ENCODE measurements at regions not wholly inside any gene's neighbourhood (a gene's known extent, or its start where the extent isn't known, plus 50 kb on each side); places are given as distances from the start of the nearest gene placed in this dataset.

DNA sequence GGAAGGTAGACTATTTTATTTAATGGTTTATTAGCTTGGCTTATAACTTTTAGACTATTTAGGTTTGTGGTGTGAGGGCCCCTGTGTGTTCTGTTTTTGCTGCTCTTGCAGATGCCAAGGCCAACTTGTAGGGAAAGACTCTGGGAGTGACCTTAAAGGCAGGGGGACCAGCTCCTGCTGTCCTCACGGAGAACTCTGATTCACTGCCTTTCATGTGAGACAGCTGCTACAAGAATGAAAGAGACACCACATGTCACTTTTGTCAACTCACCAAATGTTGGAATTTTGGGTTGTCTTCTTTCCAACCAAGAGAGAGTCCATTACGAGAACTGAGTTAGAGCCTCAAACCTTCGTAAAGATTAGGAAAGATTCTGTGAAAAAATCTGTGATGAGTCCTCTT lies 258.3 kb upstream of the ADAMTSL1 start:
- H2AK5ac ChIP-seq (ENCODE audit: insufficient read length, low read length) = no peak overlapping the region
- H3K9me3 ChIP-seq (ENCODE audit: control insufficient read depth, low read depth, low read length) = no peaks in the 10 kb centered on the region
- no peak overlapping the region for H3K27ac ChIP-seq (ENCODE audit: insufficient read length, low read depth, low read length)
- no peak overlapping the region for H2BK20ac ChIP-seq (ENCODE audit: low read depth, low read length, poor library complexity, severe bottlenecking)
- no peak overlapping the region for H3K18ac ChIP-seq (ENCODE audit: insufficient read length, low read depth, low read length)
- no peak overlapping the region for H2AFZ ChIP-seq (ENCODE audit: low read length)
- WGBS (ENCODE audit: extremely low coverage, insufficient read length, low lambda C conversion rate) = no CpG with 5 or more reads among the region's 3 CpGs
- no peak overlapping the region for H3K56ac ChIP-seq (ENCODE audit: insufficient read length, low read depth, low read length)
- H4K5ac ChIP-seq (ENCODE audit: insufficient read length, low read depth, low read length) = no peak overlapping the region
- H3K23me2 ChIP-seq (ENCODE audit: insufficient read length, low read depth, low read length, poor library complexity, severe bottlenecking) = no peaks in the 10 kb centered on the region
- no peak overlapping the region for H3K9ac ChIP-seq (ENCODE audit: extremely low read depth, insufficient read length, low read length)
- no peaks in the 10 kb centered on the region for H3K9me3 Mint-ChIP-seq
- no peak overlapping the region for H2BK12ac ChIP-seq (ENCODE audit: insufficient read length, low read depth, low read length)
- no peaks in the 10 kb centered on the region for H4K20me1 ChIP-seq (ENCODE audit: control insufficient read depth, insufficient read depth, insufficient read length)
- H2BK15ac ChIP-seq (ENCODE audit: low read depth, low read length) = no peak overlapping the region
- no peak overlapping the region for H4K91ac ChIP-seq (ENCODE audit: insufficient read length, low read depth, low read length)
- no peaks in the 10 kb centered on the region for H3K27me3 ChIP-seq (ENCODE audit: insufficient read depth, low read length)
- peaks cover 4 to 10% of the 10 kb centered on the region in 2 experiments for H3K4me1 Mint-ChIP-seq
- H3K79me2 ChIP-seq (ENCODE audit: insufficient read depth, low read length) = no peaks in the 10 kb centered on the region
- H2BK5ac ChIP-seq (ENCODE audit: insufficient read length, low read length) = no peak overlapping the region
- no peak overlapping the region for H2BK120ac ChIP-seq (ENCODE audit: low read depth, low read length, poor library complexity, severe bottlenecking)
- H3T11ph ChIP-seq (ENCODE audit: low read length) = no peak overlapping the region
- no peak overlapping the region for H3K4ac ChIP-seq (ENCODE audit: low read depth, low read length)
- TF ChIP-seq, protein P1, sequence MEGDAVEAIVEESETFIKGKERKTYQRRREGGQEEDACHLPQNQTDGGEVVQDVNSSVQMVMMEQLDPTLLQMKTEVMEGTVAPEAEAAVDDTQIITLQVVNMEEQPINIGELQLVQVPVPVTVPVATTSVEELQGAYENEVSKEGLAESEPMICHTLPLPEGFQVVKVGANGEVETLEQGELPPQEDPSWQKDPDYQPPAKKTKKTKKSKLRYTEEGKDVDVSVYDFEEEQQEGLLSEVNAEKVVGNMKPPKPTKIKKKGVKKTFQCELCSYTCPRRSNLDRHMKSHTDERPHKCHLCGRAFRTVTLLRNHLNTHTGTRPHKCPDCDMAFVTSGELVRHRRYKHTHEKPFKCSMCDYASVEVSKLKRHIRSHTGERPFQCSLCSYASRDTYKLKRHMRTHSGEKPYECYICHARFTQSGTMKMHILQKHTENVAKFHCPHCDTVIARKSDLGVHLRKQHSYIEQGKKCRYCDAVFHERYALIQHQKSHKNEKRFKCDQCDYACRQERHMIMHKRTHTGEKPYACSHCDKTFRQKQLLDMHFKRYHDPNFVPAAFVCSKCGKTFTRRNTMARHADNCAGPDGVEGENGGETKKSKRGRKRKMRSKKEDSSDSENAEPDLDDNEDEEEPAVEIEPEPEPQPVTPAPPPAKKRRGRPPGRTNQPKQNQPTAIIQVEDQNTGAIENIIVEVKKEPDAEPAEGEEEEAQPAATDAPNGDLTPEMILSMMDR (conservative IDR thresholded peaks at IDR 0.05) = no peak
- DNase-seq = no peak
- no peak overlapping the region for H3K4me2 ChIP-seq (ENCODE audit: insufficient read depth, insufficient read length, low read length)
- H3K27ac Mint-ChIP-seq = no peak overlapping the region
- no peak overlapping the region for H3K14ac ChIP-seq (ENCODE audit: insufficient read depth, low read length)
- H3K4me3 Mint-ChIP-seq = no peak overlapping the region
- H3K4me1 ChIP-seq (ENCODE audit: insufficient read depth, low read length) = no peaks in the 10 kb centered on the region
- no peaks in the 10 kb centered on the region for H3K79me1 ChIP-seq (ENCODE audit: insufficient read depth, low read depth, low read length, poor library complexity, severe bottlenecking)
- no peak overlapping the region for H4K8ac ChIP-seq (replicated peaks; ENCODE audit: insufficient read length, low read depth, low read length)
- H3K27me3 Mint-ChIP-seq (ENCODE audit: low read depth) = no peaks in the 10 kb centered on the region
- no peak overlapping the region for H3K23ac ChIP-seq (ENCODE audit: insufficient read length, low read depth, low read length)
- H3K36me3 Mint-ChIP-seq (ENCODE audit: insufficient read depth in 1 of 3, low read depth in 3 of 3) = no peaks in the 10 kb centered on the region; a peak in 1 of 7 replicates
